B cell (primary cell): ENCODE measurements at regions not wholly inside any gene's neighbourhood (a gene's known extent, or its start where the extent isn't known, plus 50 kb on each side); places are given as distances from the start of the nearest gene placed in this dataset.

Source experiments
- ATAC-seq: fragments of 200-7000 bp; cut with Tn5 transposase; one replicate; pipeline ENCODE4 v1.10.0; 2021; ENCODE audit warnings: low read depth, mild to moderate bottlenecking, moderate number of reproducible peaks, moderate library complexity
- CTCF ChIA-PET: fragments of 350-600 bp; sonication (Branson Sonifier 250); formaldehyde crosslinking; loops from one replicate; lab custom pipeline; 2021; ENCODE audit warnings: antibody characterized with exemption, inconsistent platforms; lab: Charles Lee
- POLR2A ChIA-PET: fragments of 350-600 bp; sonication (Branson Sonifier 250); formaldehyde crosslinking; loops from one replicate; lab custom pipeline; 2021; ENCODE audit warnings: antibody characterized with exemption; lab: Charles Lee
- DNase-seq: peaks from one replicate; pipeline ENCODE4 v3.0.0; 2013
- H2AFZ ChIP-seq: 2 replicates; pipeline ENCODE4 v1.6.1; 2012; ENCODE audit warnings: mild to moderate bottlenecking, low read depth, low read length; ENCODE audit not compliant: insufficient read depth, poor library complexity, severe bottlenecking
- H3K27ac ChIP-seq, 2 donors: 1 replicate in 1 of 2; 2 replicates in 1 of 2; pipeline ENCODE4 v1.5.1; 2012 to 2013; ENCODE audit warnings: low read length in 2 of 2, mild to moderate bottlenecking in 2 of 2, moderate library complexity in 1 of 2
- H3K27me3 ChIP-seq, 4 experiments: fragments of 200-600 bp in 1 of 4; sonication (generic) in 1 of 4; replicated peaks in 1 of 4; 1 replicate in 2 of 4; 2 replicates in 2 of 4; pipeline versions ENCODE4 v1.6.1 to v1.7.0; 2013 to 2016; ENCODE audit warnings: low read length in 3 of 4, mild to moderate bottlenecking in 2 of 4, mixed read lengths in 1 of 4, moderate library complexity in 1 of 4; ENCODE audit not compliant: insufficient read depth in 4 of 4, control insufficient read depth in 3 of 4; ENCODE audit errors: control extremely low read depth in 1 of 4
- H3K36me3 ChIP-seq, 2 experiments: replicated peaks in 1 of 2; 1 replicate in 1 of 2; 2 replicates in 1 of 2; pipeline versions ENCODE4 v1.6.1 to v1.7.1; 2013; ENCODE audit warnings: low read length in 1 of 2; ENCODE audit not compliant: insufficient read depth in 2 of 2, control insufficient read depth in 1 of 2; ENCODE audit errors: control extremely low read depth in 1 of 2, extremely low read depth in 1 of 2
- H3K4me1 ChIP-seq, 2 donors: fragments of 200-600 bp in 1 of 2; sonication (generic) in 1 of 2; 1 replicate in 1 of 2; 2 replicates in 1 of 2; pipeline versions ENCODE4 v1.5.1 to v1.6.1; 2013 to 2017; ENCODE audit warnings: low read length in 2 of 2; ENCODE audit not compliant: control insufficient read depth in 2 of 2, insufficient read depth in 2 of 2
- H3K4me2 ChIP-seq: replicated peaks from 2 replicates; pipeline ENCODE3; 2012; ENCODE audit warnings: mild to moderate bottlenecking, low read depth, low read length; ENCODE audit not compliant: poor library complexity, severe bottlenecking
- H3K4me3 ChIP-seq, 5 experiments: fragments of 200-600 bp in 1 of 5; sonication (generic) in 1 of 5; 1 replicate in 3 of 5; 2 replicates in 2 of 5; pipeline versions ENCODE4 v1.5.1 to v1.7.0; 2011 to 2016; ENCODE audit warnings: low read length in 4 of 5, mild to moderate bottlenecking in 4 of 5, low read depth in 2 of 5, control low read depth in 1 of 5, moderate library complexity in 1 of 5; ENCODE audit not compliant: insufficient read depth in 1 of 5; ENCODE audit errors: control extremely low read depth in 1 of 5, extremely low read depth in 1 of 5
- H3K79me2 ChIP-seq: fragments of 200-600 bp; sonication (generic); one replicate; pipeline ENCODE4 v1.6.0; 2016; ENCODE audit warnings: low read length; ENCODE audit not compliant: control insufficient read depth, insufficient read depth
- H3K9ac ChIP-seq: fragments of 200-600 bp; sonication (generic); 2 replicates; pipeline ENCODE4 v1.6.1; 2017; ENCODE audit warnings: mild to moderate bottlenecking, low read length, moderate library complexity
- H3K9me3 ChIP-seq, 3 donors: one replicate each; pipeline versions ENCODE4 v1.6.1 to v1.7.1; 2013; ENCODE audit warnings: low read length in 2 of 3; ENCODE audit not compliant: control insufficient read depth in 2 of 3, insufficient read depth in 1 of 3; ENCODE audit errors: control extremely low read depth in 1 of 3
- H4K20me1 ChIP-seq: 2 replicates; pipeline ENCODE4 v1.6.0; 2012; ENCODE audit warnings: mild to moderate bottlenecking, low read length; ENCODE audit not compliant: insufficient read depth, control insufficient read depth, poor library complexity, severe bottlenecking
- H3K27ac Mint-ChIP-seq: one replicate; pipeline ENCODE4 v1.8.0; 2021; ENCODE audit warnings: mixed read lengths
- H3K27me3 Mint-ChIP-seq: one replicate; pipeline ENCODE4 v1.8.0; 2021; ENCODE audit warnings: mixed read lengths
- H3K4me1 Mint-ChIP-seq: one replicate; pipeline ENCODE4 v1.8.0; 2021; ENCODE audit warnings: mixed read lengths
- H3K4me3 Mint-ChIP-seq: one replicate; pipeline ENCODE4 v1.8.0; 2021; ENCODE audit warnings: mixed read lengths
- H3K9me3 Mint-ChIP-seq: one replicate; pipeline ENCODE4 v1.8.0; 2022; ENCODE audit warnings: mixed read lengths; ENCODE audit not compliant: insufficient read depth
- EZH2 ChIP-seq: IDR thresholded peaks from 2 replicates; pipeline ENCODE4 v1.6.1; 2012; ENCODE audit warnings: borderline replicate concordance, low read depth, mild to moderate bottlenecking, moderate library complexity, low read length; ENCODE audit not compliant: insufficient read depth, poor library complexity, severe bottlenecking
- WGBS: methylation state at CpG from one replicate; pipeline ENCODE4 v1.1.5; 2013; ENCODE audit warnings: missing lambda C conversion rate; ENCODE audit not compliant: insufficient coverage; 5-methylcytosine and 5-hydroxymethylcytosine counted together
- intact Hi-C: fragments of 100-400 bp; cut with micrococcal nuclease; formaldehyde crosslinking; loops from one replicate; pipeline ENCODE4 v1.10.0; 2022
- TF ChIP-seq, protein P1 (sequence below): fragments of 200-600 bp; IDR thresholded peaks from one replicate; pipeline ENCODE4 v1.8.0; 2022; ENCODE audit warnings: antibody characterized with exemption, mild to moderate bottlenecking

DNA sequence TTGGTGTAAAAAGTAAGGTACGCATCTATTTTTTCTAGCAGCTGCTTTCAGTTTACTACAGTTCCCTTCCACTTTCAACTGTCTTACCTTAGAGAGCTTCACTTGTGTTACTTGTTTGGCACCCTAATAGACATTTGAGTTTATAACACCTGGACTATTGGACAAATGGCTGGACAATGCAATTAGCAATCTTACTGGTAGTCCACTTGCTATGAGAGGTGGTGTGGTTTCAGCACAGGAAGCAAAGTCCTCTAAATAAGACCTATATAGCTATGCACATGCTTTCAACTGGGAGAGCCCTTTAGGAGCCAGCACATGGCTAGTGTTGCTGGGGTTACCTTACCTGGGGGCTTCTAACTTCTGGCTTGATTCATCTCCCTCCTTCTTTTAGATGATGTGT is 119.6 kb upstream of the RANBP3L start:
- peaks cover 7% of the 10 kb centered on the region for H3K4me1 Mint-ChIP-seq
- no peak overlapping the region for H3K27ac Mint-ChIP-seq
- Histone ChIP-seq H3K4me2 (no peak overlapping the region), H3K79me2 (no peaks in the 10 kb centered on the region), H3K9me3 (no peaks in the 10 kb centered on the region), H3K36me3 (no peaks in the 10 kb centered on the region), H2AFZ (no peak overlapping the region), H3K27me3 (no peaks in the 10 kb centered on the region), H3K4me1 (no peaks in the 10 kb centered on the region), H3K4me3 (no peak overlapping the region), H4K20me1 (no peaks in the 10 kb centered on the region), H3K9ac (no peak overlapping the region), H3K27ac (no peak overlapping the region)
- ChIA-PET CTCF (no interaction called here), POLR2A (no interaction called here)
- H3K27me3 Mint-ChIP-seq, result no peaks in the 10 kb centered on the region
- no CpG with 5 or more reads among the region's 1 CpG for WGBS
- TF ChIP-seq, protein P1, sequence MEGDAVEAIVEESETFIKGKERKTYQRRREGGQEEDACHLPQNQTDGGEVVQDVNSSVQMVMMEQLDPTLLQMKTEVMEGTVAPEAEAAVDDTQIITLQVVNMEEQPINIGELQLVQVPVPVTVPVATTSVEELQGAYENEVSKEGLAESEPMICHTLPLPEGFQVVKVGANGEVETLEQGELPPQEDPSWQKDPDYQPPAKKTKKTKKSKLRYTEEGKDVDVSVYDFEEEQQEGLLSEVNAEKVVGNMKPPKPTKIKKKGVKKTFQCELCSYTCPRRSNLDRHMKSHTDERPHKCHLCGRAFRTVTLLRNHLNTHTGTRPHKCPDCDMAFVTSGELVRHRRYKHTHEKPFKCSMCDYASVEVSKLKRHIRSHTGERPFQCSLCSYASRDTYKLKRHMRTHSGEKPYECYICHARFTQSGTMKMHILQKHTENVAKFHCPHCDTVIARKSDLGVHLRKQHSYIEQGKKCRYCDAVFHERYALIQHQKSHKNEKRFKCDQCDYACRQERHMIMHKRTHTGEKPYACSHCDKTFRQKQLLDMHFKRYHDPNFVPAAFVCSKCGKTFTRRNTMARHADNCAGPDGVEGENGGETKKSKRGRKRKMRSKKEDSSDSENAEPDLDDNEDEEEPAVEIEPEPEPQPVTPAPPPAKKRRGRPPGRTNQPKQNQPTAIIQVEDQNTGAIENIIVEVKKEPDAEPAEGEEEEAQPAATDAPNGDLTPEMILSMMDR, result no peak
- TF ChIP-seq EZH2, result no peak
- intact Hi-C loops, result no loop called here
- peaks cover 3% of the 10 kb centered on the region for H3K9me3 Mint-ChIP-seq
- DNase-seq (no peak), ATAC-seq (no peak)
- no peak overlapping the region for H3K4me3 Mint-ChIP-seq

DNA sequence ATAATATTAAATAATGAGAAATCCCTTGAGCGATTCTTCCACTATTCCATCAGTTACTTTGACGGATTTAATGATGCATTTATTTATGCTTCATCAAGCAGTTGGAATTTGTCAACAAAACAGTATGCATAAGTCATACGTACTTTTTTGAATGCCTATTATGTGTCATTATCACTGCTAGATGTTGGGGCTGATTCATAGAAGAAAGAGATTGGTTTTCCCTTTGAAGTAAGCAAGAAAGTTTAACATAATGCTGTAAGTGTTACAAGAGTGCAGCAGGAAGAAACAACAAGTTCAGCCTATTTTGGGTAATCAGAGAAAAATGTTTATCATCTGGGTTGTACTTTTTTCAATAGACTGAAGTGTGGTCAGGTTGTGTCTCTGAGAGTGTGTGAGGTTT is 121.2 kb upstream of the RANBP3L start:
- ATAC-seq (no peak), DNase-seq (no peak)
- peaks cover 3% of the 10 kb centered on the region for H3K9me3 Mint-ChIP-seq
- no CpG with 5 or more reads among the region's 3 CpGs for WGBS
- Histone ChIP-seq H3K36me3 (no peaks in the 10 kb centered on the region), H3K79me2 (no peaks in the 10 kb centered on the region), H2AFZ (no peak overlapping the region), H3K27me3 (no peaks in the 10 kb centered on the region), H4K20me1 (no peaks in the 10 kb centered on the region), H3K27ac (no peak overlapping the region), H3K4me3 (no peak overlapping the region), H3K9ac (no peak overlapping the region), H3K4me1 (no peaks in the 10 kb centered on the region), H3K4me2 (no peak overlapping the region), H3K9me3 (no peaks in the 10 kb centered on the region)
- POLR2A ChIA-PET, result no interaction called here
- H3K4me1 Mint-ChIP-seq, result peaks cover 7% of the 10 kb centered on the region
- CTCF ChIA-PET, result no interaction called here
- H3K27ac Mint-ChIP-seq, result no peak overlapping the region
- intact Hi-C loops, result no loop called here
- TF ChIP-seq EZH2, result no peak
- TF ChIP-seq, protein P1, result no peak
- no peaks in the 10 kb centered on the region for H3K27me3 Mint-ChIP-seq
- no peak overlapping the region for H3K4me3 Mint-ChIP-seq
